Fibroblast of mammary gland (primary cell): ENCODE measurements at regions not wholly inside any gene's neighbourhood (a gene's known extent, or its start where the extent isn't known, plus 50 kb on each side); places are given as distances from the start of the nearest gene placed in this dataset.

Source experiments
- DNase-seq: peaks from one replicate; pipeline ENCODE4 v3.0.0-alpha.2; 2010; ENCODE audit warnings: low read depth
- H3K4me3 ChIP-seq: 2 replicates; pipeline ENCODE4 v1.5.1; 2011; ENCODE audit warnings: low read depth, mild to moderate bottlenecking, low read length, moderate library complexity; ENCODE audit not compliant: control insufficient read depth
- CTCF ChIP-seq: conservative IDR thresholded peaks from 2 replicates; pipeline ENCODE4 v1.5.1; 2011; ENCODE audit warnings: low read depth, low read length, inconsistent platforms; ENCODE audit not compliant: control insufficient read depth, insufficient read depth

GRCh38 chr17:12478311-12478710 is 187.4 kb upstream of the MYOCD start:
- no peak for TF ChIP-seq CTCF
- H3K4me3 ChIP-seq = no peak overlapping the region
- DNase-seq = no peak

- no peak for TF ChIP-seq CTCF
- DNase-seq = no peak
- no peak overlapping the region for H3K4me3 ChIP-seq
Observed at GRCh38 chr17:12485361-12485906, 180.3 kb upstream of the MYOCD start.

- DNase-seq = no peak
- no peak for TF ChIP-seq CTCF
- H3K4me3 ChIP-seq = no peak overlapping the region
Observed at GRCh38 chr17:12489325-12489724, 176.4 kb upstream of the MYOCD start.

GRCh38 chr17:12492450-12492849 is 173.2 kb upstream of the MYOCD start:
- DNase-seq = peak; percentile 45
- no peak overlapping the region for H3K4me3 ChIP-seq
- TF ChIP-seq CTCF = no peak

GRCh38 chr17:12505866-12506265 is 159.8 kb upstream of the MYOCD start:
- DNase-seq = no peak
- no peak for TF ChIP-seq CTCF
- H3K4me3 ChIP-seq = no peak overlapping the region

- TF ChIP-seq CTCF = no peak
- H3K4me3 ChIP-seq = no peak overlapping the region
- DNase-seq = no peak
Observed at GRCh38 chr17:12507026-12507595, 158.6 kb upstream of the MYOCD start.

- no peak for DNase-seq
Observed at GRCh38 chr17:12509801-12510200, 155.9 kb upstream of the MYOCD start.

More at GRCh38 chr17:12509801-12510200, 155.9 kb upstream of the MYOCD start:
- H3K4me3 ChIP-seq = no peak overlapping the region
- TF ChIP-seq CTCF = no peak
